CD14-positive monocyte (primary cell): ENCODE measurements at regions not wholly inside any gene's neighbourhood (a gene's known extent, or its start where the extent isn't known, plus 50 kb on each side); places are given as distances from the start of the nearest gene placed in this dataset.

Experiments
- DNase-seq, 3 donors: peaks; one replicate each; pipeline ENCODE4 v3.0.0-alpha.2; 2011 to 2022
- H2AFZ ChIP-seq: 2 replicates; pipeline ENCODE4 v1.6.0; 2012; ENCODE audit warnings: mild to moderate bottlenecking, low read depth, low read length, inconsistent platforms; ENCODE audit not compliant: insufficient read depth, poor library complexity, severe bottlenecking
- H3K27ac ChIP-seq, 2 donors: 1 replicate in 1 of 2; 2 replicates in 1 of 2; pipeline ENCODE4 v1.5.1; 2012 to 2013; ENCODE audit warnings: low read length in 2 of 2, control low read depth in 1 of 2, inconsistent platforms in 1 of 2, low read depth in 1 of 2, mild to moderate bottlenecking in 1 of 2
- H3K27me3 ChIP-seq, 2 donors: one replicate each; pipeline versions ENCODE4 v1.6.0 to v1.6.1; 2011 to 2013; ENCODE audit warnings: low read length in 2 of 2; ENCODE audit not compliant: control insufficient read depth in 2 of 2, insufficient read depth in 2 of 2
- H3K36me3 ChIP-seq, 2 donors: replicated peaks in 1 of 2; 1 replicate in 1 of 2; 2 replicates in 1 of 2; pipeline versions ENCODE4 v1.5.1 to v1.6.1; 2012 to 2013; ENCODE audit warnings: low read length in 2 of 2, control low read depth in 1 of 2, inconsistent platforms in 1 of 2, mild to moderate bottlenecking in 1 of 2; ENCODE audit not compliant: insufficient read depth in 2 of 2, control insufficient read depth in 1 of 2
- H3K4me1 ChIP-seq, 2 donors: 1 replicate in 1 of 2; 2 replicates in 1 of 2; pipeline versions ENCODE4 v1.5.1 to v1.6.1; 2012 to 2013; ENCODE audit warnings: low read length in 2 of 2, control low read depth in 1 of 2, inconsistent platforms in 1 of 2, mild to moderate bottlenecking in 1 of 2, moderate library complexity in 1 of 2; ENCODE audit not compliant: insufficient read depth in 2 of 2, control insufficient read depth in 1 of 2
- H3K4me2 ChIP-seq: replicated peaks from 2 replicates; pipeline ENCODE3; 2012; ENCODE audit warnings: low read length, moderate library complexity, mild to moderate bottlenecking; ENCODE audit not compliant: poor library complexity, severe bottlenecking; ENCODE audit errors: extremely low read depth
- H3K4me3 ChIP-seq, 3 experiments: fragments of 200-600 bp in 1 of 3; sonication (generic) in 1 of 3; replicated peaks in 1 of 3; 1 replicate in 2 of 3; 2 replicates in 1 of 3; pipeline ENCODE4 v1.5.1; 2011 to 2013; ENCODE audit warnings: low read length in 3 of 3, mild to moderate bottlenecking in 3 of 3, control low read depth in 2 of 3, low read depth in 2 of 3, inconsistent platforms in 1 of 3, moderate library complexity in 1 of 3
- H3K79me2 ChIP-seq: 2 replicates; pipeline ENCODE4 v1.6.0; 2012; ENCODE audit warnings: mild to moderate bottlenecking, control low read depth, inconsistent platforms, low read length, moderate library complexity; ENCODE audit not compliant: insufficient read depth
- H3K9ac ChIP-seq: 2 replicates; pipeline ENCODE4 v1.6.0; 2017; ENCODE audit warnings: low read length, mild to moderate bottlenecking; ENCODE audit not compliant: insufficient read depth, poor library complexity, severe bottlenecking
- H3K9me3 ChIP-seq, 2 donors: replicated peaks in 1 of 2; 1 replicate in 1 of 2; 2 replicates in 1 of 2; pipeline versions ENCODE4 v1.5.1 to v1.6.1; 2012 to 2013; ENCODE audit warnings: low read length in 2 of 2, control low read depth in 1 of 2; ENCODE audit not compliant: control insufficient read depth in 1 of 2, insufficient read depth in 1 of 2
- H4K20me1 ChIP-seq: 2 replicates; pipeline ENCODE4 v1.6.0; 2012; ENCODE audit warnings: mild to moderate bottlenecking, low read length, control low read depth, moderate library complexity; ENCODE audit not compliant: insufficient read depth
- H3K27ac Mint-ChIP-seq, 7 donors: one replicate each; pipeline ENCODE4 v1.8.0; 2020; ENCODE audit warnings: mild to moderate bottlenecking in 7 of 7, mixed read lengths in 7 of 7, moderate library complexity in 6 of 7, inconsistent platforms in 2 of 7
- H3K27me3 Mint-ChIP-seq, 3 donors: one replicate each; pipeline ENCODE4 v1.8.0; 2021 to 2022; ENCODE audit warnings: low read depth in 3 of 3, mild to moderate bottlenecking in 3 of 3, mixed read lengths in 3 of 3, moderate library complexity in 3 of 3, inconsistent platforms in 1 of 3
- H3K36me3 Mint-ChIP-seq, 2 donors: one replicate each; pipeline ENCODE4 v1.8.0; 2020; ENCODE audit warnings: mixed read lengths in 2 of 2, inconsistent platforms in 1 of 2, mild to moderate bottlenecking in 1 of 2
- H3K4me1 Mint-ChIP-seq: one replicate; pipeline ENCODE4 v1.8.0; 2020; ENCODE audit warnings: mild to moderate bottlenecking, mixed read lengths
- H3K4me3 Mint-ChIP-seq, 2 donors: one replicate each; pipeline ENCODE4 v1.8.0; 2020; ENCODE audit warnings: mild to moderate bottlenecking in 2 of 2, mixed read lengths in 2 of 2, moderate library complexity in 1 of 2
- H3K9me3 Mint-ChIP-seq, 7 donors: one replicate each; pipeline ENCODE4 v1.8.0; 2020 to 2022; ENCODE audit warnings: mixed read lengths in 7 of 7, mild to moderate bottlenecking in 6 of 7, moderate library complexity in 6 of 7, inconsistent platforms in 2 of 7
- CTCF ChIP-seq: fragments of 200-600 bp; IDR thresholded peaks from one replicate; pipeline ENCODE4 v1.8.0; 2022; ENCODE audit warnings: antibody characterized with exemption, mild to moderate bottlenecking
- WGBS: methylation state at CpG from one replicate; pipeline ENCODE4 v1.1.5; 2013; ENCODE audit warnings: missing lambda C conversion rate; ENCODE audit not compliant: insufficient coverage; 5-methylcytosine and 5-hydroxymethylcytosine counted together
- intact Hi-C, 2 donors: fragments of 100-400 bp; cut with micrococcal nuclease; formaldehyde crosslinking; loops; one replicate each; pipeline versions ENCODE4 v1.15.0 to v1.15.1; 2023

GRCh38 chr13:44874886-44875630 lies 114.2 kb downstream of the NUFIP1 start:
- intact Hi-C loops = no loop called here
- TF ChIP-seq CTCF = no peak
- Mint-ChIP-seq H3K27ac (no peak overlapping the region), H3K4me3 (no peak overlapping the region), H3K27me3 (peaks cover 0 to 4% (median 3%) of the 10 kb centered on the region in 3 donors), H3K36me3 (no peaks in the 10 kb centered on the region), H3K9me3 (peaks cover 4 to 19% (median 9%) of the 10 kb centered on the region in 7 donors), H3K4me1 (no peaks in the 10 kb centered on the region)
- Histone ChIP-seq H3K27me3 (no peaks in the 10 kb centered on the region), H3K4me1 (no peaks in the 10 kb centered on the region), H3K9ac (no peak overlapping the region), H2AFZ (no peak overlapping the region), H3K9me3 (peaks cover 5 to 11% of the 10 kb centered on the region in 2 donors), H3K4me3 (no peak overlapping the region), H4K20me1 (no peaks in the 10 kb centered on the region), H3K4me2 (no peak overlapping the region), H3K36me3 (no peaks in the 10 kb centered on the region), H3K27ac (no peak overlapping the region), H3K79me2 (no peaks in the 10 kb centered on the region)
- no peak for DNase-seq
- WGBS = 100% methylated on average over 2 of the region's 8 CpGs

GRCh38 chr13:44874176-44874575 lies 115.1 kb downstream of the NUFIP1 start:
- Mint-ChIP-seq H3K36me3 (no peaks in the 10 kb centered on the region), H3K4me3 (no peak overlapping the region), H3K27me3 (peaks cover 0 to 4% (median 3%) of the 10 kb centered on the region in 3 donors), H3K4me1 (no peaks in the 10 kb centered on the region), H3K9me3 (peaks cover 4 to 19% (median 9%) of the 10 kb centered on the region in 7 donors), H3K27ac (no peak overlapping the region)
- H3K36me3 ChIP-seq = no peaks in the 10 kb centered on the region
- WGBS = 86% methylated on average over 5 of the region's 8 CpGs
- H3K9me3 ChIP-seq = peaks cover 5 to 11% of the 10 kb centered on the region in 2 donors
- no peak overlapping the region for H3K4me3 ChIP-seq
- no peak overlapping the region for H3K27ac ChIP-seq
- no peak for DNase-seq
- no peak for TF ChIP-seq CTCF
- no peaks in the 10 kb centered on the region for H3K79me2 ChIP-seq
- intact Hi-C loops = no loop called here
- no peaks in the 10 kb centered on the region for H3K27me3 ChIP-seq
- H4K20me1 ChIP-seq = no peaks in the 10 kb centered on the region
- H3K9ac ChIP-seq = no peak overlapping the region
- H3K4me2 ChIP-seq = no peak overlapping the region
- H3K4me1 ChIP-seq = no peaks in the 10 kb centered on the region
- no peak overlapping the region for H2AFZ ChIP-seq
